GM23248 (cell line): ENCODE measurements at regions not wholly inside any gene's neighbourhood (a gene's known extent, or its start where the extent isn't known, plus 50 kb on each side); places are given as distances from the start of the nearest gene placed in this dataset.

Experiments
- EZH2 ChIP-seq: fragments of 200-600 bp; sonication (generic); IDR thresholded peaks from 2 replicates; pipeline ENCODE4 v1.6.1; 2018; ENCODE audit warnings: antibody characterized with exemption, mild to moderate bottlenecking; ENCODE audit not compliant: insufficient read depth, poor library complexity, severe bottlenecking
- EZH2phosphoT487 ChIP-seq: fragments of 200-600 bp; sonication (generic); IDR thresholded peaks from 2 replicates; pipeline ENCODE4 v1.6.1; 2018; ENCODE audit warnings: antibody characterized with exemption, moderate library complexity, mild to moderate bottlenecking, low read depth; ENCODE audit not compliant: insufficient read depth

DNA sequence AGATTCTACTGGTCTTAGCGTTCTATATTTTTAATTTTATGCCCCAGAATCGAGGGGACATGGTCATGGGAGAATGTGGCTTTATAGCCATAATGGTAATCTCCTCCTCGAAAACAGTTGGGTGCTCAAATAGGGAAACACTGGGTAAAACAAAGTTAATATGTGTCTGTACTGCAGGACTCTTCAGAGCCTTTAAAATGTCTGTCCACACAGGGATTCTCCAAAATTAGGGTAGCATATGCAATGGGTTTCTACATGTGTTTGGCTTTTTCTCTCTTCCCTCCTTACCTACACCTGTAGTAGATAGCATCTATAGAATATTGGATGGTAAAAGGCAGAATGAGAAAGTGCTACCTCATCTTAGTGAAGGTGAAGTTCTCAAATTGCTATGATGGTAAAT, 130.0 kb upstream of the NR3C1 start:
- no peak for TF ChIP-seq EZH2phosphoT487
- no peak for TF ChIP-seq EZH2
